Hepatocyte (in vitro differentiated cells): ENCODE measurements at regions not wholly inside any gene's neighbourhood (a gene's known extent, or its start where the extent isn't known, plus 50 kb on each side); places are given as distances from the start of the nearest gene placed in this dataset.

ENCODE experiments used
- EZH2 ChIP-seq: fragments of 200-600 bp; sonication (generic); IDR thresholded peaks from 2 replicates; pipeline ENCODE4 v1.6.1; 2016; ENCODE audit warnings: antibody characterized with exemption, mild to moderate bottlenecking, borderline replicate concordance
- EZH2phosphoT487 ChIP-seq: fragments of 200-600 bp; sonication (generic); IDR thresholded peaks from one replicate; pipeline ENCODE4 v1.6.1; 2018; ENCODE audit warnings: antibody characterized with exemption, mild to moderate bottlenecking, low read depth, moderate library complexity; ENCODE audit not compliant: unreplicated experiment, severe bottlenecking

- TF ChIP-seq EZH2 (no peak), EZH2phosphoT487 (no peak)
These were observed 294.7 kb downstream of the CSNK1G3 start for GRCh38 chr5:123806644-123807043.
